ENCODE measurements at regions not wholly inside any gene's neighbourhood (a gene's known extent, or its start where the extent isn't known, plus 50 kb on each side); places are given as distances from the start of the nearest gene placed in this dataset.

DNA sequence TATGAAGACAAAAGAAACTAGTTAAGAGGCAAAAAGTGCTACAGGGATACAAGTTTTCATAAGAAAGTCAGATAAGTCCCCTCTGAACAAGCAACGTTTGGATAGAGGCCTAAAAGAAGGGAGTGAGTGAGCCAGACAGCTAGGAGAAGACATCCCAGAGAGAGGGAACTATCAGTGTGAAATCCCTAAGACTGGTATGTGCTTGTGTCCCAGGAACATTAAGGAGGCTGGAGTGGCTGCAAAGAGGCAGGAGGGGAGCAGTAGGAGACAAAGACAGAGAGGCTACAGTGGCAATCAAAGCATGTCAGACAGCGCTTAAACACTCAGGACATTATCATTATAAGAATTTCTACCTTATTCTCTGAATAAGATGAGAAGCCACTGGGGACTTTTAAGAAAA, 139.1 kb upstream of the STK32A start:
- Histone ChIP-seq H3K36me3 (ENCODE audit: control insufficient read depth in 1 of 2, insufficient read depth in 2 of 2, low read length in 2 of 2) (peaks cover 0 to under 1% of the 10 kb centered on the region in 2 experiments), H3K27me3 (ENCODE audit: insufficient read depth, low read length) (no peaks in the 10 kb centered on the region), H3K9me3 (ENCODE audit: insufficient read depth, low read depth, low read length) (no peaks in the 10 kb centered on the region), H2BK5ac (ENCODE audit: low read depth, low read length, poor library complexity) (no peak overlapping the region), H3K79me1 (ENCODE audit: low read length) (peaks cover 3% of the 10 kb centered on the region), H4K12ac (ENCODE audit: low read depth, low read length) (no peak overlapping the region), H3K4me2 (ENCODE audit: low read length) (no peak overlapping the region), H4K8ac (ENCODE audit: low read depth, low read length) (no peak overlapping the region), H3K14ac (ENCODE audit: low read length) (no peak overlapping the region), H2BK12ac (ENCODE audit: low read length) (no peak overlapping the region), H3K27ac (ENCODE audit: low read depth, low read length) (no peak overlapping the region), H3K4ac (ENCODE audit: low read depth, low read length) (no peak overlapping the region), H2AFZ (ENCODE audit: insufficient read depth, low read length, poor library complexity) (no peak overlapping the region), H3K18ac (ENCODE audit: low read length) (no peak overlapping the region), H2AK5ac (ENCODE audit: low read length) (no peak overlapping the region), H2BK120ac (ENCODE audit: insufficient read depth, low read length, poor library complexity) (no peak overlapping the region), H3K4me3 (ENCODE audit: low read depth, low read length) (no peak overlapping the region), H4K91ac (ENCODE audit: low read depth, low read length) (peak overlapping the region; percentile 38), H3K79me2 (ENCODE audit: control insufficient read depth, insufficient read depth, low read length, poor library complexity) (no peaks in the 10 kb centered on the region), H3K4me1 (ENCODE audit: control insufficient read depth in 1 of 2, insufficient read depth in 2 of 2, low read length in 2 of 2) (peaks cover 3 to 8% of the 10 kb centered on the region in 2 experiments), H3K23ac (ENCODE audit: low read length) (no peak overlapping the region), H3K9ac (ENCODE audit: low read length) (no peak overlapping the region)
- no peak for DNase-seq
- WGBS (ENCODE audit: extremely low coverage, insufficient coverage, insufficient read length) = no CpG with 5 or more reads among the region's 2 CpGs

- no peak overlapping the region for H4K12ac ChIP-seq (ENCODE audit: low read depth, low read length)
- H3K4ac ChIP-seq (ENCODE audit: low read depth, low read length) = no peak overlapping the region
- no peak overlapping the region for H3K4me2 ChIP-seq (ENCODE audit: low read length)
- peak; percentile 32 to 42 for DNase-seq
- no peak overlapping the region for H2BK5ac ChIP-seq (ENCODE audit: low read depth, low read length, poor library complexity)
- no peak overlapping the region for H4K91ac ChIP-seq (ENCODE audit: low read depth, low read length)
- no peak overlapping the region for H2AFZ ChIP-seq (ENCODE audit: insufficient read depth, low read length, poor library complexity)
- H2BK120ac ChIP-seq (ENCODE audit: insufficient read depth, low read length, poor library complexity) = no peak overlapping the region
- peak overlapping the region; percentile 51 for H3K27ac ChIP-seq (ENCODE audit: low read depth, low read length)
- no peak overlapping the region for H4K8ac ChIP-seq (ENCODE audit: low read depth, low read length)
- H2BK12ac ChIP-seq (ENCODE audit: low read length) = no peak overlapping the region
- H3K14ac ChIP-seq (ENCODE audit: low read length) = no peak overlapping the region
- H3K9me3 ChIP-seq (ENCODE audit: insufficient read depth, low read depth, low read length) = no peaks in the 10 kb centered on the region
- H3K79me1 ChIP-seq (ENCODE audit: low read length) = peaks cover 3% of the 10 kb centered on the region
- no peaks in the 10 kb centered on the region for H3K27me3 ChIP-seq (ENCODE audit: insufficient read depth, low read length)
- H2AK5ac ChIP-seq (ENCODE audit: low read length) = no peak overlapping the region
- H3K79me2 ChIP-seq (ENCODE audit: control insufficient read depth, insufficient read depth, low read length, poor library complexity) = no peaks in the 10 kb centered on the region
- no peak overlapping the region for H3K18ac ChIP-seq (ENCODE audit: low read length)
- no peak overlapping the region for H3K9ac ChIP-seq (ENCODE audit: low read length)
- no peak overlapping the region for H3K4me3 ChIP-seq (ENCODE audit: low read depth, low read length)
- no CpG with 5 or more reads among the region's 5 CpGs for WGBS (ENCODE audit: extremely low coverage, insufficient coverage, insufficient read length)
- H3K23ac ChIP-seq (ENCODE audit: low read length) = no peak overlapping the region
- peaks cover 3 to 8% of the 10 kb centered on the region in 2 experiments for H3K4me1 ChIP-seq (ENCODE audit: control insufficient read depth in 1 of 2, insufficient read depth in 2 of 2, low read length in 2 of 2)
- H3K36me3 ChIP-seq (ENCODE audit: control insufficient read depth in 1 of 2, insufficient read depth in 2 of 2, low read length in 2 of 2) = peaks cover 0 to 2% of the 10 kb centered on the region in 2 experiments
Measured at GRCh38 chr5:147098233-147098790, 136.5 kb upstream of the STK32A start.

DNA sequence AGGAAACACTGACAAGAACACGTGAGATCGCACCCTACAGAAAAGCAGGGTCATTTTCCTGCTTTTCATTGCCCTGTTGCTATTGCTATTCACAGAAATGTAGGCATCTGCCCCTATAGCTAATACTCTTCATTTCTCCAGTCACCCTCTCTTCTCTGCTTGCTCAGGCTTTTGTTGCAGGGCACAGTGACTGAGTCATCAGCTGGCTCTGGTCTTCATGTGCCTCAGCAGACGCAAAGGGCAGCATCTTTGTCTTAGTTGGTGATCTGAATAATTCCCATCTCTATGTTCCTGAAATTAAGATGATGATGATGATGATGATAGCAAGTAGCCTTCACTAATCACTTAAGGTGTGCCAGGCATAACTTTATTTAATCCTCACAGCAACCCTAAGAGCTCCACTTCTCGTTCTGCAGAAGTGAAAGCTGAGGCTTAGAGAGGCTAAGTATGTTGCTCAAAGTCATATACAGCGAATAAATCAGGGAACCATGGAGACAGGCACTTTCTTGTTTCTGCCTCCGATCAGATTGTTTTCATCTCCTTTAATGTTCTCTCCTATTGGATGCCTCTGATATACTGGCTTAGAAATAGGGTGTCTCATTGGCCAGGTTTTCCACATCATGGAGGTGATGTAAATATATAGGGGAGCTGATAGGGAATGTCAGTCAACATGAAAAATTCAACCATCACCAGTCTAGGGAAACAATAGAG, 133.0 kb upstream of the STK32A start:
- no peak overlapping the region for H2AFZ ChIP-seq (ENCODE audit: insufficient read depth, low read length, poor library complexity)
- no peaks in the 10 kb centered on the region for H3K27me3 ChIP-seq (ENCODE audit: insufficient read depth, low read length)
- no peak overlapping the region for H4K12ac ChIP-seq (ENCODE audit: low read depth, low read length)
- H2BK5ac ChIP-seq (ENCODE audit: low read depth, low read length, poor library complexity) = no peak overlapping the region
- H4K8ac ChIP-seq (ENCODE audit: low read depth, low read length) = no peak overlapping the region
- no peak overlapping the region for H3K9ac ChIP-seq (ENCODE audit: low read length)
- H4K91ac ChIP-seq (ENCODE audit: low read depth, low read length) = no peak overlapping the region
- H3K4me3 ChIP-seq (ENCODE audit: low read depth, low read length) = no peak overlapping the region
- H3K14ac ChIP-seq (ENCODE audit: low read length) = no peak overlapping the region
- H3K36me3 ChIP-seq (ENCODE audit: control insufficient read depth in 1 of 2, insufficient read depth in 2 of 2, low read length in 2 of 2) = peaks cover 0 to 2% of the 10 kb centered on the region in 2 experiments
- H3K18ac ChIP-seq (ENCODE audit: low read length) = no peak overlapping the region
- no CpG with 5 or more reads among the region's 6 CpGs for WGBS (ENCODE audit: extremely low coverage, insufficient coverage, insufficient read length)
- no peak overlapping the region for H3K4me2 ChIP-seq (ENCODE audit: low read length)
- no peaks in the 10 kb centered on the region for H3K79me2 ChIP-seq (ENCODE audit: control insufficient read depth, insufficient read depth, low read length, poor library complexity)
- H3K79me1 ChIP-seq (ENCODE audit: low read length) = peaks cover 3% of the 10 kb centered on the region
- no peak overlapping the region for H3K4ac ChIP-seq (ENCODE audit: low read depth, low read length)
- no peak overlapping the region for H3K27ac ChIP-seq (ENCODE audit: low read depth, low read length)
- H2AK5ac ChIP-seq (ENCODE audit: low read length) = no peak overlapping the region
- H3K4me1 ChIP-seq (ENCODE audit: control insufficient read depth in 1 of 2, insufficient read depth in 2 of 2, low read length in 2 of 2) = peaks cover 3% of the 10 kb centered on the region in 2 experiments
- no peak overlapping the region for H3K23ac ChIP-seq (ENCODE audit: low read length)
- no peaks in the 10 kb centered on the region for H3K9me3 ChIP-seq (ENCODE audit: insufficient read depth, low read depth, low read length)
- no peak for DNase-seq
- no peak overlapping the region for H2BK12ac ChIP-seq (ENCODE audit: low read length)
- H2BK120ac ChIP-seq (ENCODE audit: insufficient read depth, low read length, poor library complexity) = no peak overlapping the region

DNA sequence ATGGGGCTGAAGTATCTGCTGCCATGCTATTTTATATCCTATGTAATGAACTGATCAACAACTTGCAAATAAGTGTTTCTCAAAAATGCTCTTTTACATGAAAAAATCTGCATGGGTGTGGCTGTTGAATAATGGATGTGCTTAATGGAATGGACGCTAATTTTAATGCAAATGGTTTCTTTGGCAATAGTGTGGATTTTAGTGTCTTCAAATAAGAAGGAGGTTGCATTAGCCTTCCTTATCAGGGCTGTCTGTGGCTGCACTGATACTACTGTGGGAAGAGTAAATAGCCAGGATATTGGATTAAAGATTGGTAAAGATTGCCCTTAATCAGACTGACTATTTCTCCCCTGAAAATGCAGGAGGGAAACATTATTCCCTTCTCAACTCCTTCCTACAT, 121.9 kb upstream of the STK32A start:
- no peak overlapping the region for H2AK5ac ChIP-seq (ENCODE audit: low read length)
- H2BK120ac ChIP-seq (ENCODE audit: insufficient read depth, low read length, poor library complexity) = no peak overlapping the region
- no peaks in the 10 kb centered on the region for H3K79me2 ChIP-seq (ENCODE audit: control insufficient read depth, insufficient read depth, low read length, poor library complexity)
- no peak overlapping the region for H3K23ac ChIP-seq (ENCODE audit: low read length)
- WGBS (ENCODE audit: extremely low coverage, insufficient coverage, insufficient read length) = no CpG with 5 or more reads among the region's 1 CpG
- H3K4me2 ChIP-seq (ENCODE audit: low read length) = no peak overlapping the region
- no peaks in the 10 kb centered on the region for H3K27me3 ChIP-seq (ENCODE audit: insufficient read depth, low read length)
- H2BK12ac ChIP-seq (ENCODE audit: low read length) = no peak overlapping the region
- no peak overlapping the region for H4K8ac ChIP-seq (ENCODE audit: low read depth, low read length)
- no peak overlapping the region for H3K14ac ChIP-seq (ENCODE audit: low read length)
- no peak overlapping the region for H3K4ac ChIP-seq (ENCODE audit: low read depth, low read length)
- H3K27ac ChIP-seq (ENCODE audit: low read depth, low read length) = no peak overlapping the region
- no peaks in the 10 kb centered on the region for H3K36me3 ChIP-seq (ENCODE audit: control insufficient read depth in 1 of 2, insufficient read depth in 2 of 2, low read length in 2 of 2)
- H3K4me1 ChIP-seq (ENCODE audit: control insufficient read depth in 1 of 2, insufficient read depth in 2 of 2, low read length in 2 of 2) = no peaks in the 10 kb centered on the region
- H3K9me3 ChIP-seq (ENCODE audit: insufficient read depth, low read depth, low read length) = no peaks in the 10 kb centered on the region
- no peak overlapping the region for H3K18ac ChIP-seq (ENCODE audit: low read length)
- no peak overlapping the region for H2BK5ac ChIP-seq (ENCODE audit: low read depth, low read length, poor library complexity)
- DNase-seq = no peak
- H3K79me1 ChIP-seq (ENCODE audit: low read length) = no peaks in the 10 kb centered on the region
- no peak overlapping the region for H3K4me3 ChIP-seq (ENCODE audit: low read depth, low read length)
- H3K9ac ChIP-seq (ENCODE audit: low read length) = no peak overlapping the region
- no peak overlapping the region for H4K91ac ChIP-seq (ENCODE audit: low read depth, low read length)
- no peak overlapping the region for H4K12ac ChIP-seq (ENCODE audit: low read depth, low read length)
- no peak overlapping the region for H2AFZ ChIP-seq (ENCODE audit: insufficient read depth, low read length, poor library complexity)

All from trophoblast cell (in vitro differentiated cells and primary cell).